Effector memory CD8-positive, alpha-beta T cell (primary cell): ENCODE measurements at regions not wholly inside any gene's neighbourhood (a gene's known extent, or its start where the extent isn't known, plus 50 kb on each side); places are given as distances from the start of the nearest gene placed in this dataset.
A peak's percentile ranks its signal among the peaks of the same experiment; 100 is the strongest.

Experiments
- ATAC-seq: fragments of 150-1000 bp; cut with Tn5 transposase; replicated peaks from 2 replicates; pipeline ENCODE4 v1.10.0; 2021; ENCODE audit warnings: mild to moderate bottlenecking, moderate library complexity
- DNase-seq, 3 experiments: peaks; one replicate each; pipeline ENCODE4 v3.0.0; 2021
- H3K27ac Mint-ChIP-seq, 2 donors: one replicate each; pipeline ENCODE4 v1.8.0; 2022; ENCODE audit warnings: mild to moderate bottlenecking in 2 of 2, mixed read lengths in 2 of 2, moderate library complexity in 2 of 2
- H3K27me3 Mint-ChIP-seq, 2 donors: one replicate each; pipeline ENCODE4 v1.8.0; 2022; ENCODE audit warnings: mixed read lengths in 2 of 2
- H3K36me3 Mint-ChIP-seq: one replicate; pipeline ENCODE4 v1.8.0; 2022; ENCODE audit warnings: mild to moderate bottlenecking, moderate library complexity, mixed read lengths; ENCODE audit not compliant: insufficient read depth
- H3K4me1 Mint-ChIP-seq, 2 donors: one replicate each; pipeline ENCODE4 v1.8.0; 2022; ENCODE audit warnings: low read depth in 2 of 2, mixed read lengths in 2 of 2
- H3K4me3 Mint-ChIP-seq, 2 donors: one replicate each; pipeline ENCODE4 v1.8.0; 2022; ENCODE audit warnings: mild to moderate bottlenecking in 2 of 2, mixed read lengths in 2 of 2, moderate library complexity in 2 of 2
- H3K9me3 Mint-ChIP-seq, 2 donors: one replicate each; pipeline ENCODE4 v1.8.0; 2022; ENCODE audit warnings: mixed read lengths in 2 of 2

GRCh38 chr2:195410074-195410671 is 246.9 kb upstream of the SLC39A10 start:
- ATAC-seq, result no peak
- Mint-ChIP-seq H3K9me3 (no peaks in the 10 kb centered on the region), H3K4me3 (no peak overlapping the region), H3K4me1 (no peaks in the 10 kb centered on the region), H3K36me3 (no peaks in the 10 kb centered on the region), H3K27me3 (no peaks in the 10 kb centered on the region), H3K27ac (no peak overlapping the region)
- DNase-seq, result no peak

- DNase-seq (no peak), ATAC-seq (no peak)
- H3K4me1 Mint-ChIP-seq, result no peaks in the 10 kb centered on the region
- H3K9me3 Mint-ChIP-seq, result no peaks in the 10 kb centered on the region
- H3K36me3 Mint-ChIP-seq, result no peaks in the 10 kb centered on the region
- no peak overlapping the region for H3K4me3 Mint-ChIP-seq
- no peaks in the 10 kb centered on the region for H3K27me3 Mint-ChIP-seq
- H3K27ac Mint-ChIP-seq, result no peak overlapping the region
These were observed 248.2 kb upstream of the SLC39A10 start for GRCh38 chr2:195408811-195409210.

GRCh38 chr2:195408196-195408595 is 248.8 kb upstream of the SLC39A10 start:
- no peak for ATAC-seq
- Mint-ChIP-seq H3K4me1 (no peaks in the 10 kb centered on the region), H3K27ac (no peak overlapping the region), H3K27me3 (no peaks in the 10 kb centered on the region), H3K4me3 (no peak overlapping the region), H3K36me3 (no peaks in the 10 kb centered on the region), H3K9me3 (no peaks in the 10 kb centered on the region)
- DNase-seq, result no peak

GRCh38 chr2:195407783-195408182 is 249.2 kb upstream of the SLC39A10 start:
- Mint-ChIP-seq H3K27me3 (no peaks in the 10 kb centered on the region), H3K36me3 (no peaks in the 10 kb centered on the region), H3K9me3 (no peaks in the 10 kb centered on the region), H3K4me3 (no peak overlapping the region), H3K4me1 (no peaks in the 10 kb centered on the region), H3K27ac (no peak overlapping the region)
- DNase-seq, result no peak
- ATAC-seq, result no peak

GRCh38 chr2:195406886-195407603 is 250.0 kb upstream of the SLC39A10 start:
- no peak overlapping the region for H3K4me3 Mint-ChIP-seq
- H3K4me1 Mint-ChIP-seq, result no peaks in the 10 kb centered on the region
- DNase-seq (no peak), ATAC-seq (no peak)
- H3K9me3 Mint-ChIP-seq, result no peaks in the 10 kb centered on the region
- H3K27ac Mint-ChIP-seq, result no peak overlapping the region
- H3K27me3 Mint-ChIP-seq, result no peaks in the 10 kb centered on the region
- no peaks in the 10 kb centered on the region for H3K36me3 Mint-ChIP-seq

- Mint-ChIP-seq H3K4me1 (no peaks in the 10 kb centered on the region), H3K27me3 (no peaks in the 10 kb centered on the region), H3K4me3 (no peak overlapping the region), H3K27ac (peak overlapping the region in 1 of 2 donors; percentile 24), H3K9me3 (no peaks in the 10 kb centered on the region), H3K36me3 (no peaks in the 10 kb centered on the region)
- DNase-seq (no peak), ATAC-seq (peak; percentile 35)
These were observed 252.4 kb upstream of the SLC39A10 start for GRCh38 chr2:195404651-195405050.

- no peaks in the 10 kb centered on the region for H3K4me1 Mint-ChIP-seq
- H3K36me3 Mint-ChIP-seq, result no peaks in the 10 kb centered on the region
- no peak for ATAC-seq
- no peaks in the 10 kb centered on the region for H3K27me3 Mint-ChIP-seq
- no peak overlapping the region for H3K27ac Mint-ChIP-seq
- H3K9me3 Mint-ChIP-seq, result no peaks in the 10 kb centered on the region
- DNase-seq, result no peak
- H3K4me3 Mint-ChIP-seq, result no peak overlapping the region
These were observed 260.5 kb upstream of the SLC39A10 start for GRCh38 chr2:195396479-195396878.

- Mint-ChIP-seq H3K36me3 (no peaks in the 10 kb centered on the region), H3K27me3 (no peaks in the 10 kb centered on the region), H3K27ac (no peak overlapping the region), H3K4me3 (no peak overlapping the region), H3K4me1 (no peaks in the 10 kb centered on the region), H3K9me3 (no peaks in the 10 kb centered on the region)
- no peak for ATAC-seq
- no peak for DNase-seq
These were observed 261.7 kb upstream of the SLC39A10 start for GRCh38 chr2:195395362-195395761.

GRCh38 chr2:195392446-195393336 is 264.3 kb upstream of the SLC39A10 start:
- DNase-seq (no peak), ATAC-seq (no peak)
- Mint-ChIP-seq H3K27me3 (no peaks in the 10 kb centered on the region), H3K4me1 (no peaks in the 10 kb centered on the region), H3K4me3 (no peak overlapping the region), H3K27ac (no peak overlapping the region), H3K9me3 (no peaks in the 10 kb centered on the region), H3K36me3 (no peaks in the 10 kb centered on the region)

- H3K27me3 Mint-ChIP-seq, result no peaks in the 10 kb centered on the region
- no peak for DNase-seq
- H3K36me3 Mint-ChIP-seq, result no peaks in the 10 kb centered on the region
- ATAC-seq, result no peak
- no peak overlapping the region for H3K4me3 Mint-ChIP-seq
- H3K9me3 Mint-ChIP-seq, result no peaks in the 10 kb centered on the region
- H3K4me1 Mint-ChIP-seq, result no peaks in the 10 kb centered on the region
- no peak overlapping the region for H3K27ac Mint-ChIP-seq
These were observed 266.2 kb upstream of the SLC39A10 start for GRCh38 chr2:195390686-195391321.

- DNase-seq, result no peak
- H3K4me3 Mint-ChIP-seq, result no peak overlapping the region
- no peaks in the 10 kb centered on the region for H3K4me1 Mint-ChIP-seq
- H3K9me3 Mint-ChIP-seq, result no peaks in the 10 kb centered on the region
- H3K27me3 Mint-ChIP-seq, result no peaks in the 10 kb centered on the region
- H3K27ac Mint-ChIP-seq, result no peak overlapping the region
- no peaks in the 10 kb centered on the region for H3K36me3 Mint-ChIP-seq
- ATAC-seq, result no peak
These were observed 269.0 kb upstream of the SLC39A10 start for GRCh38 chr2:195388028-195388427.

- no peaks in the 10 kb centered on the region for H3K36me3 Mint-ChIP-seq
- DNase-seq (no peak), ATAC-seq (peak; percentile 41)
- H3K4me3 Mint-ChIP-seq, result no peak overlapping the region
- H3K4me1 Mint-ChIP-seq, result peaks cover 5 to 8% of the 10 kb centered on the region in 2 donors
- H3K27me3 Mint-ChIP-seq, result no peaks in the 10 kb centered on the region
- no peaks in the 10 kb centered on the region for H3K9me3 Mint-ChIP-seq
- no peak overlapping the region for H3K27ac Mint-ChIP-seq
These were observed 274.8 kb upstream of the SLC39A10 start for GRCh38 chr2:195382186-195382585.

GRCh38 chr2:195370167-195370943 is 286.7 kb upstream of the SLC39A10 start:
- Mint-ChIP-seq H3K9me3 (peaks cover 0 to 6% of the 10 kb centered on the region in 2 donors), H3K4me1 (peaks cover 0 to 7% of the 10 kb centered on the region in 2 donors), H3K36me3 (no peaks in the 10 kb centered on the region), H3K27me3 (no peaks in the 10 kb centered on the region), H3K4me3 (no peak overlapping the region), H3K27ac (no peak overlapping the region)
- DNase-seq (no peak), ATAC-seq (no peak)
